ENCODE measurements at regions not wholly inside any gene's neighbourhood (a gene's known extent, or its start where the extent isn't known, plus 50 kb on each side); places are given as distances from the start of the nearest gene placed in this dataset.

DNA sequence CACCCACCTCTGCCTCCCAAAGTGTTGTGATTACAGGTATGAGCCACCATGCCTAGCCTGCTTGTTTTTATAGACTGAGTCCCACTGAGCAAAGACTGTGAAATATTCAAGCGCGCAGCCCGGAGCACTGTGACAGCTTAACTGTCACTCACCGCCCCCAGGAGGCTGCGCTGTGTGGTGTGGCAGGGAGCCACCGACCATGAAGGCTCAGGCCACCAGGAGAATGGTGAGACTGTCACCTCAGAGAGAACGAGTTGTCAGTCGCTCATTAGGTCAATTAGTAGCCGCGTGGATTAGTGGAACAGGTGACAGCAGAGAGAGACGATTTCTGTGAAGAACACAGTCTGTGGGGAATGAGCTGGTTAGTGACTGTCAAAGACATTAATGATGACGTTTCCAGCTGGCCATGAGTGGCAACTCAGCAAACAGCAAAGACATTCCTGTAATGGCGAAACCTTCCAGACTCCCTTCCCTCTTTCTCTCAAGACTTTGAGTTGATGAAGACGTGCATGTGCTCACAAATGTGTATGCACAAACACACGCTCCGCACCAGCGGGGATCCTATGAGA, 64.5 kb downstream of the CYCS start:
- TF ChIP-seq, protein P1, sequence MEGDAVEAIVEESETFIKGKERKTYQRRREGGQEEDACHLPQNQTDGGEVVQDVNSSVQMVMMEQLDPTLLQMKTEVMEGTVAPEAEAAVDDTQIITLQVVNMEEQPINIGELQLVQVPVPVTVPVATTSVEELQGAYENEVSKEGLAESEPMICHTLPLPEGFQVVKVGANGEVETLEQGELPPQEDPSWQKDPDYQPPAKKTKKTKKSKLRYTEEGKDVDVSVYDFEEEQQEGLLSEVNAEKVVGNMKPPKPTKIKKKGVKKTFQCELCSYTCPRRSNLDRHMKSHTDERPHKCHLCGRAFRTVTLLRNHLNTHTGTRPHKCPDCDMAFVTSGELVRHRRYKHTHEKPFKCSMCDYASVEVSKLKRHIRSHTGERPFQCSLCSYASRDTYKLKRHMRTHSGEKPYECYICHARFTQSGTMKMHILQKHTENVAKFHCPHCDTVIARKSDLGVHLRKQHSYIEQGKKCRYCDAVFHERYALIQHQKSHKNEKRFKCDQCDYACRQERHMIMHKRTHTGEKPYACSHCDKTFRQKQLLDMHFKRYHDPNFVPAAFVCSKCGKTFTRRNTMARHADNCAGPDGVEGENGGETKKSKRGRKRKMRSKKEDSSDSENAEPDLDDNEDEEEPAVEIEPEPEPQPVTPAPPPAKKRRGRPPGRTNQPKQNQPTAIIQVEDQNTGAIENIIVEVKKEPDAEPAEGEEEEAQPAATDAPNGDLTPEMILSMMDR (IDR thresholded peaks at IDR 0.05; ENCODE audit: poor library complexity, severe bottlenecking): no peak
- TF ChIP-seq EZH2 (IDR thresholded peaks at IDR 0.05; ENCODE audit: borderline replicate concordance, insufficient read depth, low read length, poor library complexity, severe bottlenecking): no peak
- TF ChIP-seq POLR2AphosphoS5 (IDR thresholded peaks at IDR 0.05): no peak
- TF ChIP-seq RAD21 (conservative IDR thresholded peaks at IDR 0.05): no peak
- no peak for TF ChIP-seq REST (IDR thresholded peaks at IDR 0.05; ENCODE audit: borderline replicate concordance)
- no peak for TF ChIP-seq TAF1 (IDR thresholded peaks at IDR 0.05; ENCODE audit: low read depth)
